GF-D8 (cell line): ENCODE measurements at regions not wholly inside any gene's neighbourhood (a gene's known extent, or its start where the extent isn't known, plus 50 kb on each side); places are given as distances from the start of the nearest gene placed in this dataset.

ENCODE experiments used
- DNase-seq: peaks from one replicate; lab custom pipeline; 2025; lab: John Stamatoyannopoulos, UW

DNA sequence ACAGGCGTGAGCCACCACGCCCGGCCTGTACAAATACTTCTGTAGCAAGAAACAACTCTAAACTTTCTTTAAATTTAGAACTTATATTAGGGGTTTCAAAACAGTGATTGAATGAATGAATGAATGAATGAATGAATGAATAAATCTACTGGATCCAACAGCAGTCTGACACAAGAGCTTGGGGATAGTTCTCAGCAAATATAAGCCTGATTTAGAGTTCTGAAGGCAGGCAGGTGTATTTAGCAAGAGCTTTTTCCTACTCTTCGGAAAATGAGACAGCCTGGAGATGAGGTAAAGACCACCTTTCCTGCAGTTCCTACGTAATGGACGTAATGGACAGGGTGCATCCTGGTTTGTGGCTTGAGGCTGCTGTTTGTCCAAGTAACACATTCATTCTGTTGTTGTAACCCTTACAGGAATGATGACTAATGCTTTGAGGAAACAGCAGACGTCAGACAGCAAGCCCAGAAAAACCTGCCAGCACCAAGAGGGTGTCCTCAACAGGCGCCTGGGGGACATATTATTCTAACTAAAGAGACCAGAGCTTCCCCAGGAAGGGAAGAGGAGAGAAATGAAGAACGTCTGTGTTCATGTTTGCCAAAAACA is 277.4 kb upstream of the SOX5 start:
- no peak for DNase-seq

DNA sequence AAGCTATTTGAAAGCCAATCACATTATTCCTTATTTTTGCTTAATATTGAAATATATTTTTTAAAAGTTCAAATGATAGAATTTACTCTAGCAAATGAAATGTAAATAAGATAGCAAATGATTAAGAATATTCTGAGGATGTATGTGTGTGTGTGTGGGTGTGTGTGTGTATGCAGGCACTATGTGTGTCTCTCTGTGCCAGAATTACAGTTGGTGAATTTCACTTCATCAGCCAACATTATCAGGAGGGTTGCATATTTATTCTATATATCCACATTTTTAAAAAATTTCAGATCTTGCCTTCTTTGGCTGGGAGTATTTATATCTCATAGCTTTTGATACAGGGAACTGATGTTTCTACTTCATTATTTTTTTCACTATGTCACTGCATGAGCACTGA is 274.9 kb upstream of the SOX5 start:
- DNase-seq = no peak

DNA sequence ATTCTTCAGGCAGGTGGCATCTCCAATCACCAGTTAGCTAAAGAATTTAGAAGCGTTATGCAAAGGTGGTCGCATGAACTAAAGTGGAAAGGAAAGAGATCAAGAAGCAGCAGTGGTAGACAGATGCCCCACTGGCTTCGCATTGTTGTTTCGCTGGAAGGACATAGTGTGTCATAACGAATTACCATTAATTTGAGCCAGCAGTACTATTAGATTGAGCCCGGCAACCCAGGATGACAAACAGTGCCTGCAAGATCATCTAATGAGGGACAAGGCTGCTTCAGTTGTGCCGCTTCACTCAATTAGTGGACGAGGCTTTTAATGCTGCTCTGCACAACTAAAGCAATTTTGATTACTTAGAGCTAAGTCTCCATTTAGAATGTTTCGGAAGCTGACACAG is 274.5 kb upstream of the SOX5 start:
- DNase-seq = no peak

DNA sequence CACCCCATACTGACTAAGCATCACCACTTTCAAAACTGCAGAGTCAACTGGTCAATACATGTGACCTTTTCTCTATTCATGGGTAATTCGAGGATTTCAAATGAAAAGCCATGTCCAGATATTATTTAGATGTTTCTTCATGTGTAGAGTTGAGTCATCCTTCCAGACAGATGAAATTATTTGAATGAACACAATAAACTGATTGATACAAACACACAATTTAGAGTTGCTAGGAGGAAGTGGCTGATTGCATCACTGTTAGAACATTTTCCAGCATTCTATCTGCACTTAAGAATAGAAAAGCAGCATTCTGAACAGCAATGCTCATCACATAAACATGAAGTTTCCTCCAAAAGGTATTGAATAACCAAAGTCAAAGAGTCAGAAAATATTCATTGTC is 273.5 kb upstream of the SOX5 start:
- no peak for DNase-seq

DNA sequence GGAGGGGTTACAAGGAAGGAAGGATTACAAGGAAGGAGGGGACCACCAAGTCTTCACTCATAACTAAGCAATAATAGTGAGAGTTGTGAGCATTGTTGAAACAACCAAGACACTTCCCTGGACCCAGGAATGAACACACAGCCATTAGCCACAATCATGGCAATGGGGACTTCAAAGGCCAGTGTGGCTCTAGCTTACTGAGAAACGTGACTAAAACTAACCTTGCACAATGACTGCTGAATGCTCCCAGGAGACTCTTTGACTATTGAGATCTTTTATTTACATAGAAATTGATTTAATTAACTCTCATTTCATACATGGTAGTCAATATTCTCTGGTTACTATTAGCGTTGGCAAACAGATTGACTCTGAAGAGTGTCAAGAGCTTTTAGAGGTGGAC is 263.0 kb upstream of the SOX5 start:
- DNase-seq = no peak

DNA sequence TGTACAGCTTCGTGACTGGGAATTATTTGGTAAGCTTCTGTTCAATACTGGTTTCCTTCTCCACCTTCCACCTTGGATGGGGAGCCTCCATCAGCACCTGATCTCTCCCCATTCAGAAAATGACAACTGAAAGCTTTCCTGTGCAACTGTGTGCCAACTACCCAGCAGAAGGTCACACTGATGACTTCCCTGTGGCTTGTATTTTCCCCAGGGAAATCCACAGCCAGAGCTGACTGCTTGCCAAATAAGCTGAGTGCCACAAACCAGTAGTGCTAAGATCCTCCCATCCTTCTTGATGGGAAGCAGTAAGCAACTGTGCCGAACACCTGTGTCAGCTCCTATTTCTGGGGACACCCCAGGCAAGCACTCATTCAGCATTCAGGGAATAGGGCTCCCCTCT is 257.2 kb upstream of the SOX5 start:
- no peak for DNase-seq

DNA sequence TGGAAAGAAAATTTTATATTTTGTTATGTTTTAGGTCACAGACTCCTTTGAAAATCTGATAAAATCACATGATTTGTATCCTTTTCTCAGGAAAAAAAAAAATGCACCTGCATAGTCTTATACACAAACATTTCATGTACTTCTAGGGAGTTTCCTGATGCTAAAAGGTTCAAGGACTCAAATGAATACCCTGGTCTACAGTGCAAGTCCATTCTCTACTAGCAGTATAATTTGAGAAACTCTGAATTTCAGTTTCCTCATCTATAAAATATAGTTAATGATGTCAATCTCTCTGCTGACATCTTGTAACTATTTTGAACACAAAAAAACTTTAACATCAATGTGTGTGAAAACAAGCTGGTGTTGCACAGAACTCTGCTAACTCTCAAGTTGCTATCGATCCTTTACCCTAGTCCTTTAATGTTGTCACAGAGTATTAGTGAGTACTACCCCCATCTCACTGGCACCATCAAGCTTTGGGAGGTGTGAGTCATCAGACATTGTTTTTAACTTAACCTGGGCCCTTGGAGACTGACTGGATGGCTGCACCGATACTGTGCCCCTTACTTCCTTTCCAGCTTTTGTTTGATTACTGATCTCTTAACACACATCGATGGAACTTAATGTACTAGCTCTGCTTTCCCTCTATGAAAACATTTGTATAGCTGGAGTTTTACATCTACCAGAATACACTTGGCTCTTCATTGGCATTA is 251.9 kb upstream of the SOX5 start:
- no peak for DNase-seq

DNA sequence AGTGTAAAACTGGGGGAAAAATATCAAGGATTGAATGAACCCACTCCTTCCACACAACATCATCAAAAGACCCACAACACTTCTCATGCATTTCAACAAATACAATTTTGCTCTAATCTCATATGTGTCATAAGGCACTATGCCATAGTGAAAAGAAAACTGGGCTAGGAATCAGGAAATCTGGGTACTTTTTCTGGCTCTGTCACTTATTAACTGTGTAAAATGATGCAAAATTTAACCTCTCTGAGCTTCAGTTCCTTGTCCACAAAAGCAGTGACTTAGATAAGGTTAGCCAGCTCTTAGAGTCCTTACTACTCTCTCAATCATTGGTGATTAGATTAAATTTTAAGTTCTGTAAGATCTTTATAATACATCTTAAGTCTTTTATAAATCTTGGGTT is 250.5 kb upstream of the SOX5 start:
- DNase-seq = no peak

DNA sequence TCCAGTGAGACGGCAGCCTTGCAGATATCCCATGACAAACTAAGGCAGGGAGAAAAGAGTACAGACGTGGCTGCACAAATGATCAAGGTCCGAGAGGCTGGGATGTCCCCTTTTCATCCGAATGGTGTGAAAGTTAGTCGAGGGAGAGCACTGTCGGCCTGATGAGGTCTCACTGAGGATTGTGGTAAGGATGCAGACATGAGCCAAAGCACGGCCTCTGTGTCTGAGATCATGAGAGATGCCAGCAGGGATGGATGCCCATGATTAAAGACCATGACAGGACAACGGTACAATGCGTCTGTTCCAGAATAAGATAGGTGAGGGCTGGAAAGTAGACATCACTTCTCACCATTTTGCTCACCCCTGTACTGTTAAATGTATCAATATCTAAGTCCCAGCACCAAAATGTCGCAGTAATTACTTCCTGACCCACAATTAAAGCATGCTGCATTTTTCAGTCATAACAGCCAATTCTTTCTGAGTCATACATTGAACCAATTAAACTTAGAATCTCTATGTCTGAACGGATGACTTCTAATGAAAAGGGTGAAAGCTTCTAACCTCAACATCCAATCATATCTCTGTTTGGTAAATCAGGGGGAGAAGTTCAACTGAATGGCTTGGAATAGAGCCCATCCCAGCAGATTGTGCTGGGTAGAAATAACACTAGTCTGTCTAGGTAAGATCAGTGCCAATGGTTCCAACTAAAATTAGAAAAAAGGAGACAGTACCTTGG is 249.6 kb upstream of the SOX5 start:
- no peak for DNase-seq

DNA sequence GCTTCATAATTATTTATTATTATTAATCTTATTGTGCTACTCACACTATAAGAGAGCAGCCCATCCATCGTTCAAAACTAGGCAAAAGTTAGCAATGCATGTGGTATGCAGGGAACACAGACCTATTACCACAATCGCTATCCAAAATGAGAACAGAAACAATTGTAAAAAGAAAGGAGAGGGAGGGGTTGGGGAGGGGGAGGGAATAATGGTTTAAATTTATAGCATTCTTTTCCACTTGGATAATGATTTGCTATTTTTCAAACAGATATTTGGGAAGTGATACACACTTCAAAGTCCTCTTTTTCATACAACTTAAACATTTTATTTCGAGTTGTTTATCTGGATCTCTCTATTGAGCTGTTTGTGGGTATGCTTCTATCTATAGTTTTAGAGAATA is 248.6 kb upstream of the SOX5 start:
- DNase-seq = no peak

DNA sequence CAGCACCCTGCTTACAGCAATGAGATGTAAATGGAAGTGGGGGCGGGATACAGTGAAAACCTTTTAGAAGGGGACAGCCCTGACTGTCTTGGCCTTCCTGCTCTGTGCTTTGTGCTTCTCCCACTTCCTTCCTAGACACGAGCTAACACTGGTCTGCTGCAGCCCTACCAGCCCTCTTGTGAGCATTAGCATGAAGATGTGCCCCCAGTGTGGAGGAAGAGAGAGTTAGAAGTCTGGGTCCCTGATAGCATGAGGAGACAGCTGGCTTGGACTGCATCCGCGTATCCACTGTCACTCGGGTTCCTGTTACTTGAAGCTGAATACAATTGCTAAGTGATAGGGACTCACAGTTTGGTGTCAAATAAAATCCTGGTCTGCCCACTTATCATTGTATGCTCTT is 248.1 kb upstream of the SOX5 start:
- DNase-seq = no peak

DNA sequence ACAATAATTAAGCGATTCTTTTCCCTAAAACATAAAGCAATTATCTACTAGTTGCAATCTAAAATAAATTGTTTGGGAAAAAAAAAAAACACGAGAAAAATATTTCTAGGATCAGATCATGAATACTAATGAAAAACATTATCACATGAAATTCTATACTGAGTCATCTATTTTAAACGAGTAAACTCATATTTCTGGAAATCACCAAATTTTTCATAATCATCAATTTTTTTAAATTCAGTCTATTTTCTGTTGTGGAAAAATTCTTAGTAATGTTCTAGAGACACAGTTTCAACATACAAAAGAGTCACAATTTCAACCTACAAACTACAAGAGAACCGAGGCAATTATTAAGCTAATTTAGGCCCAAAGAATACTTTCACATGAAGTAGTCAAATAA is 245.6 kb upstream of the SOX5 start:
- no peak for DNase-seq

DNA sequence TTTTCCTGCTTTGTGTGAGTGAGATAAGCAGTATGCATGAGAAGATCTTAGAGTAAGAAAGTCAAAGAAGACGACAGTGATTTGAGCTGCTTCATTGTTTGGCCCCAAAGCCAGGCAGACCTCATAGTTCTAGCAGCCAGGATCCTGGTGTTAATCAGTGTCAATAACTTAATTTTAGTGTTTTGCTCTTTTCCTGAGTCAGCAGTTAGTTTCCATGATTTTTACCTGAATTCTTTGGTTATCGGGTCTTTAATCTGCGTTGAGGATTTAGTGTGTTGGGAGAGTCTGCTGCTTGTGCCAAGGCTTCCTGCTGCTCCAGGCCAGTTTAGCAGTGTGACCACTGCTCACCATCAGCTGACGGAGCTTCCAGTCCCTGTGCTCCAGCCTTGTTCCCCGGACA is 241.6 kb upstream of the SOX5 start:
- DNase-seq = no peak

DNA sequence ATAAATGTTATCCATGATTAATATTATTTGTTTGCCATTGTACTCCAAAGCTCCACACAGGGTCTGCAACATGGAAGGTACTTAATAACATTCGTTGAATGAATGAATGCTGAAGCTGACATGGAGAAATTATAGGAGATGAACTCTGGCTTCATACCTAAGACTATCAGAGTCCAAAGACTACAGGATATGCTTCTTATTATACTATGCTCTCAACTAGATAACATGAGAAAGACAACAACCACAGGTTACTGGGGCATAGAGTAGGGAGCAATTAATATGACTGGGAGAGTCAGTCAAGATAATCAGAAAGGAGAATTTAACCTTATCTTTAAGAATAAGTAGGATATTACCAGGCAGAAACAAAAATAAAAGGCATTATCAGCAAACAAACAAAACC is 236.3 kb upstream of the SOX5 start:
- DNase-seq = no peak

DNA sequence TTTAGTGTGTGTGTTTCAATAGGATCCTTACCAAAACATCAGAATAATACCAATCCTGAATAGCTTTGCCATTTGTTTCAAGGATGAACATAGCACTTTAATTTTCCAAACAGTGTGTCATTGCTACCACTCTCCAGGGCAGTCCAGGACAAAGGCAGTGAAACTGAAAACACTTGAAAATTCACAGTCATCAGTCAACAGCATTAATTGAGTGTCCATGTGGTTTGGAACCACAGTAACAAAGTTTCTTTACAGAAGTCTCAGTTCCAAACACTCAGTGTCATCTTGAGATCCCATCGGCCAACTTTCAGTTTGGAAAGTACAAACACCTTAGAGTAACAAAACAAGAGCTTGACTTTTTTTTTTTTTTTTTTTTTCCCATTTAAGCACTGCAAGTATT is 228.4 kb upstream of the SOX5 start:
- no peak for DNase-seq

DNA sequence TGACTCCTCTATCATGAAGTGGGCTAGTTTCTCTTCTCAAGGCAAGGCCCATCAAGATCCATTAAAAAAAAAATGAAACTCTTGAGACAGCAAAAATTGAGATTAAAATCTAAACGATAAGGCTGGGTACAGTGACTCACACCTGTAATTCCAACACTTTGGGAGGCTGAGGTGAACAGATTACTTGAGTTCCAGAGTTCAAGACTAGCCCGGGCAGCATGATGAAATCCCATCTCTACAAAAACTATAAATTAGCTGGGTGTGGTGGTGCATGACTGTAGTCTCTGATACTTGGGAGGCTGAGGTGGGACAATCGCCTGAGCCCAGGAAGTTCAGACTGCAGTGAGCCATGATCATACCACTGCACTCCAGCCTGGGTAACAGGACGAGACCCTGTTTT is 226.5 kb upstream of the SOX5 start:
- DNase-seq = no peak

DNA sequence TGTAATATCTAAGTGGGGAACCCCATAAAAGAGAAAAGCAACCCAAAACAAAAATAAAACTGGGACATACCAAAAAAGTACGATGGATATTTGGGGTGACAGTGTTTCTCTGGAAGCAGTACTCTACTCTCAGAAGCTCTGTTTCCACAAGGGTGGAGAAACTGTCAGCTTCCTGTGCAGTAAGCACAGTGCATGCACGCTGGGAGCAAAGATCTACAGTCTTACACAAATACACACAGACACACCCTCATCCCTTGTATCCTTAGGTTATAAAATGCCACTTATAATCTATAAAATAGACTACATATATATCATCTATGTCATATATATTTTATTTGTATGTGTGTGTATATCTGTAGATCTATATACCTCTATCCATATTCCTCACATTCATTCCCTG is 225.8 kb upstream of the SOX5 start:
- no peak for DNase-seq

DNA sequence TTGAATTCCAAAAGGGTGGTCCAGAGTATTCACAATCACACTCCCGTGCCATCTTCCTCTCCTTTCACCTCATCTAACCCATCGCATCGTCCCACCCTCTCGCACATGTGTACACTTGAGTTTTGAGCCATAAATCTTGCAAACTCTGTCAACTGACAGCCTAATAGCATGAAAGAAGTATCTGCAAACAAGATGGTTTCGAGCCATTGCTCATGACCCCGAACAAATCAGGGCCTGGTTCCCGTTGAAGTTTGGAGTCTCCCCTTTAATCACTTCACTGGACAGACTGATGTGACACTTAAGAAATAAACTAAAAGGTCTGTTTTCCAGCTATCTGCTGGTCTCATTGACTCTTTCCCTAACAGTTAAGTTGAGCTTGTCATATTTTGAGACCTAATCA is 223.6 kb upstream of the SOX5 start:
- no peak for DNase-seq

DNA sequence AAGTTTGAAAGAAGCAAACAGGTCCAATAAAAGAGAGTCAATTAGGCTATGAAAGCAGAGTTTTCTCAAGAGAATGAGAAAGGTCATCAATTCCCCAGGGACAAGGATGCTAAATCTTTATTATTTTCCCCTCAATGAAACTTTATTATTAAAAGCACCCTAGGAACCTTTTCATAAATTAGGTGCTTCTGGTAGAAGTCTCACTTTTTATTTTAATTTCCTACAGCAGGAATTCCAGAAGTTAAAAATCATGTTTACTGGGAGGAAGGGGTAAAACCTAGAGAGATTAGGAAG is 223.2 kb upstream of the SOX5 start:
- no peak for DNase-seq

DNA sequence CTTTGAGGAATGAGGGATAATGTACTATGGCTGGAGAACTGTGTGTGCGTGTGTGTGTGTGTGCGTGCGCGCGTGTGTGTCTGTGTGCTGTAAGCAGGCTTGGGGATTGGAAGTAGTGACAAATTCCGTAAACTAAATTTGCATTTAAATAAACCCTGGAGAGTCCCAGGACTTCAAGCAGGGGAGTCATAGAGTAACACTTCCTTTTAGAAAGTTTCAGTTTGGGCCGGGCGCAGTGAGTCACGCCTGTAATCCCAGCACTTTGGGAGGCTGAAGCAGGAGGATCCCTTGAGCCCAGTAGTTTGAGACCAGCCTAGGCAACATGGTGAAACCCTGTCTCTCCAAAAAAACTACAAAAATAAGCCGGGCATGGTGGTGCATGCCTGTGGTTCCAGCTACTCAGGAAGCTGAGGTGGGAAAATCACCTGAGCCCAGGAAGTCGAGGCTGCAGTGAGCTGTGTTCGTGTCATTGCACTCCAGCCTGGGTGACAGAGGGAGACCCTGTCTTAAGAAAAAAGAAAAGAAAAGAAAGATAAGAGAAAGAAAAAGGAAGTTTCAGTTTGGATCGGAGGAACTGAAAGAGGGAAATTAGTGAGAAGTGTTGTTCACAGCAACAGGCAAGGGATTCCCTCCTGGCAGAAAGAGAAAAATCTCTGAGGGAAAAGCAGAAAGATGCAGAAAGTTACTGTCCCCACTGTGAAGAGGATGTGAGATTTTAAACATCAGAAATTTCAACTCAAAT is 222.7 kb upstream of the SOX5 start:
- no peak for DNase-seq

DNA sequence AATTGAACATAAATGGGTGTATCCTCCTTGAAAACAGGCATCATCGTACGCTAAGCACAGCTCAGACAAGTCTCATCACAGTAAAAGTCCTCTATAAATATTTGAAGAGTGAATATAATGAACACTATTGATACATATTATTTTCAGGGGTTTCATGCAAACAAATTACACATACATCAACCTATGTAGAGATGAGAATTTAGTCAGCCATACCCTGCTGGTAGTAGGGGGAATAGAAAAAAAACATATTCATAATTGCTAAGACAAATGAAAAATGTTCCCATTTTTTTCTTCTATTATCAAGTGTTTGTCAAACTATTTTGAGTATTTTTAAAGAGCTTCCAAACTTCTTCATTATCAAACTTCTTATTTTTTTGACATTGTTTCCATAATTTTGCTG is 205.6 kb upstream of the SOX5 start:
- DNase-seq = no peak

DNA sequence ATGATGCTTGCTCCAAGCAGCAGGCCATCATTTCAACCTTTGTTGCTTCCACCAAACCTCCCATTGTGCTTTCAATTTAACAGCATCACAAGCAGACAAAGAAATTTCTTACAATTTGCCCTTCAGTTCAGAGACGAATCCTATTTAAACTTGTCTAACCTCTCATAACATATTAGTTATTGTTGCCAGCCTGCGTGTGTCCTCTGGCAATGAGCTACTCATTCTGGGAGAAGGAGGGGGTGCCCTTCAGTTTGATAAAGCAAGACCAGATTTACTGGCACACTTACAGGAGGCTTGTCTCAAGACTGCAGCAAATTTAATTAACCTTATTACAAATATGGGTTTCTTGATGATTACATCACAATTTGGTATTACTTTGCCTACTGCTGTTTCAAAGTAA is 203.6 kb upstream of the SOX5 start:
- DNase-seq = no peak

DNA sequence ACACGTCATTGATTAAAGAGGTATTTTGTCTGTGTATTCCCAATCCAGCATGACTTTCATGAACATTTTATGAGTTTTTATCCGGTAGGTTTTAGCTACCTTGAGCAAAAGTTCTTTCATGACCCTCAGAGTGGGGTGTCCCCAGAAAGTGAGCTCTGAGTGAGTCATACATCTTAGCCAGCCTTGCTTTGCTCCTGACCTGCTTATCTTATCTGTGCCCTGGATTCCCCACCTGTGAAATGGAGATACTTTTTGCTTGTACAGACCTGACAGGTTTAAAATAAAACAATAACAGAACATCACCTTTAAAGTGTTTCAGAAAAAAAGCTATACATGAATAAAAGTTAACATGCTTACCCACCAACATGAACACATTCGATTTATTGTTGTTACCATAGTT is 202.8 kb upstream of the SOX5 start:
- no peak for DNase-seq
